A549 (cell line): ENCODE measurements at regions not wholly inside any gene's neighbourhood (a gene's known extent, or its start where the extent isn't known, plus 50 kb on each side); places are given as distances from the start of the nearest gene placed in this dataset.

ENCODE experiments used
- CBX8 ChIP-seq: fragments of 200-600 bp; sonication (generic); IDR thresholded peaks from 2 replicates; pipeline ENCODE4 v1.6.1; 2016
- TF ChIP-seq, protein P1 (sequence below): fragments of >200 bp; sonication (Bioruptor Twin); formaldehyde crosslinking; IDR thresholded peaks from 3 replicates; pipeline ENCODE4 v1.5.1; 2016

DNA sequence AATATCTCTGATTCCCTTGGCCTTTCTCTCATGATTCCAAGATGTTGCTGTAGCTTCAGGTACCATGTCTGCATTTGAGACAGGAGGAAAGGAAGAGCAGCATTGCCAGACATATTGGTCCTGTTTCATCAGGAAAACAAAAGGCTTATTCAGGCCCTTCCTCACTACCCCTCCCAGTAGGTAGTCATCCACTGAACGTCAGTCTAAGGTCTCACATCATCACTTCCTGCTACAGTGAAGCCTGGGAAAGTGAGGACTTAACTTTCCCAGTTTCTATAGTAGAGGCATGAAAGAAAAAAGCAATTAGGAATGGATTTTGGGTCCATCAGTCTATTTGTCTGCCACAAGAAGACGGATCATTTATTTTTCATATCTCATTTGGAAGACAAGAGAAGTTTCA lies 85.7 kb upstream of the SOX4 start:
- TF ChIP-seq CBX8, result no peak
- TF ChIP-seq, protein P1, sequence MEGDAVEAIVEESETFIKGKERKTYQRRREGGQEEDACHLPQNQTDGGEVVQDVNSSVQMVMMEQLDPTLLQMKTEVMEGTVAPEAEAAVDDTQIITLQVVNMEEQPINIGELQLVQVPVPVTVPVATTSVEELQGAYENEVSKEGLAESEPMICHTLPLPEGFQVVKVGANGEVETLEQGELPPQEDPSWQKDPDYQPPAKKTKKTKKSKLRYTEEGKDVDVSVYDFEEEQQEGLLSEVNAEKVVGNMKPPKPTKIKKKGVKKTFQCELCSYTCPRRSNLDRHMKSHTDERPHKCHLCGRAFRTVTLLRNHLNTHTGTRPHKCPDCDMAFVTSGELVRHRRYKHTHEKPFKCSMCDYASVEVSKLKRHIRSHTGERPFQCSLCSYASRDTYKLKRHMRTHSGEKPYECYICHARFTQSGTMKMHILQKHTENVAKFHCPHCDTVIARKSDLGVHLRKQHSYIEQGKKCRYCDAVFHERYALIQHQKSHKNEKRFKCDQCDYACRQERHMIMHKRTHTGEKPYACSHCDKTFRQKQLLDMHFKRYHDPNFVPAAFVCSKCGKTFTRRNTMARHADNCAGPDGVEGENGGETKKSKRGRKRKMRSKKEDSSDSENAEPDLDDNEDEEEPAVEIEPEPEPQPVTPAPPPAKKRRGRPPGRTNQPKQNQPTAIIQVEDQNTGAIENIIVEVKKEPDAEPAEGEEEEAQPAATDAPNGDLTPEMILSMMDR, result no peak
